HG02970 (cell line): ENCODE measurements at regions not wholly inside any gene's neighbourhood (a gene's known extent, or its start where the extent isn't known, plus 50 kb on each side); places are given as distances from the start of the nearest gene placed in this dataset.

Experiments used
- ATAC-seq: cut with Tn5 transposase; IDR thresholded peaks from one replicate; pipeline ENCODE4 v1.9.1; 2021; ENCODE audit warnings: mild to moderate bottlenecking, moderate library complexity, moderate number of reproducible peaks; ENCODE audit not compliant: unreplicated experiment, low FRiP score

DNA sequence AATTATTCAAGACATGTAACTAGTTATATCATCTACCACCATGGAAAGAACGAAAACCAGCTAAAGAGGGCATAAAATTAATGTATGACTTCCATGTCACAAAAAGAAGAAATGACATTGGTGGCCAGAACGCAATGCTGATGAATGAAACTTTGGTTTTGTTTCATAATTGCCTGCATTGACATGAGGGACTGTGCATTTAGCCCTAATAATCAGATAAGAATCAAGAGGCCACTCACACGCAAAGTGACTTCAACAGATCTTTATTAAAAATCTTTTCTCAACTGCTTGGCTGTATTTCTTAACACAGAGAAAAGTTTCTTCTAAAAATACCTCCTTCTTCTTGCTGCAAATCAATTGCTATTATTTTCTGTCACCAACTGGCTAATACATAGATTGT, 184.7 kb upstream of the RUNX1 start:
- no peak for ATAC-seq

DNA sequence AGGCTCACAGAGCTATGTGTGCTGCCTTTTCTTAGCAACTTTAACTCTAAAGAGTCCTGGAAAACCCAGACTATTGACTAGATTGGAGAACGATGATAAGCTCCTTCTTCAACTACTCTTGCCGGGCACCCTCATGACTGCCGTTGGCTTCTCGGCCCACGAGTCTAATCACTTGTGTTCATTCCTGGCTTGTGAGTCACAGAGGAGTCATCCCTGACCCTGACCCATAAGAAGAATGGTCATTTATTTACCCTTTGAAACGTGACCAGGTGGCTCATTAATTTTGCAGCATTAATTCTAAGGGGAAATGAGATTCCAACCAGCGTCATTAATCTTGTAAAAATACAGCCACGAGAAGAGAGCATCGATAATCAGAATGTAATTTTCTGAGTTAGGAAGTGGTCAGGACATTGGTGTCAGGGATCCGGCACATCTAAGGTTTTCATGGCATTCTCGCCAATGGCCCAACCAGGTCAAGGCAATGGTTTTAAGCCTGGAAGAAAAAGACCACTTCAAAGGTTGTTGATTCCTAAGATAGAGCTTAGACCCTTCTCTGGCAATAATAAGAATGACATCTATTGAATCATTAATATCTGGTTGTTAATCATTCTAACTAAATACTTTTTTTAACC, 183.6 kb upstream of the RUNX1 start:
- ATAC-seq: no peak

DNA sequence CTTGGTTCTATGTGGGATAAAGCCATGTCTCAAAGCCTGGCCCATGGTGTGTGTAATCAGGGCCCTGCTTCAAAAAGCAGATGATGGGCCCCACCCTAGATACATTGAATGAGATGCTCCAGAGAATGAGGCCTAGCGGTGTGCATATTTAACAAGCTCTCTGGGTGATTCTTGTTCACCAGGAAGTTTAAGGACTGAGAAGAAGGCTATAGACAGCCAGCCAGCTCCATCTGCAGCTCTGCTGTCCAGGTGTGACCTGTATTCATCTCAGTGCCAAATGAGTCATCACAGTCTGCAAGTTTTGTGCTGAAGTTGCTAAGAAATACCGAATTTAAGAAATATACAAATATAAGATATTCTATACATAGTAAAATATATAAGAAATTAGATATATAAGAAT, 182.0 kb upstream of the RUNX1 start:
- ATAC-seq: no peak

GRCh38 chr21:35229290-35229689, 180.2 kb upstream of the RUNX1 start:
- ATAC-seq: no peak

GRCh38 chr21:35227786-35228185, 178.7 kb upstream of the RUNX1 start:
- peak; percentile 18 for ATAC-seq

DNA sequence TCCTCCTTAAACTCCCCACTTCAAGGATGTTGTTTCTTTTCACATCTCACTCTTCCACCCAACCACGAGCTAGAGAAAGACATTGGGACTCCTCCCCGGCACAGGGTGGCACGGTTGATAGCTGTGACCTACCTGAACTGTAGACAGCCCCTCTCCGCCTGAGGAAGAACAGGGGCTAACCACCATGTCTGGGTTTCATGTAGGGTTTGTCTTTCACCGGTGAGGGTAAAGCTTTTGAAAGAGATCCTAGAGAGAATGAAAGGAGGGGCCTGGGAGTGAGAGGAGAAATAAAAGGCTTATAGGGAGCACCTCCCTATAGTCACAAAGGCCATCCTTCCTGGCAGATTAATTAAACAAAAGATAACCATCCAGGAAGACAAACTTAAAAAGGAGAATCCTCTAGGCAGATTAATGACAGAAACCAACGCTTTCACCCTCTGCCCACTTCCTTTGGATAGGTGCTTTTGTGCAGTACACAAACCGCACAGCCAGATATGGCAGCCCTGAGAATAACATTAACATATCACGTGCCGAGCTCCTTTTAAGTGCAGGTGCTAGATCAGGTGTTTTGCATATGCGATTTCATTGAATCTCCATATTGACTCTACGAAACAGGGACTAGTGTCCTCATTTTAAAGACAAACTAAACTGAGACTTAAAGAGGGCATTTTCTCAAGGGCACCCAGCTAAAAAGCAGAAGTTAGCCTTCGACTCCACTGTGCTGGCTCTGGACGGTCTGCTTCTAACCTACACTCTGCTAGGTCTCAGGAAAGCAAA, 178.1 kb upstream of the RUNX1 start:
- ATAC-seq: peak; percentile 73

GRCh38 chr21:35226328-35226727, 177.2 kb upstream of the RUNX1 start:
- ATAC-seq: no peak

DNA sequence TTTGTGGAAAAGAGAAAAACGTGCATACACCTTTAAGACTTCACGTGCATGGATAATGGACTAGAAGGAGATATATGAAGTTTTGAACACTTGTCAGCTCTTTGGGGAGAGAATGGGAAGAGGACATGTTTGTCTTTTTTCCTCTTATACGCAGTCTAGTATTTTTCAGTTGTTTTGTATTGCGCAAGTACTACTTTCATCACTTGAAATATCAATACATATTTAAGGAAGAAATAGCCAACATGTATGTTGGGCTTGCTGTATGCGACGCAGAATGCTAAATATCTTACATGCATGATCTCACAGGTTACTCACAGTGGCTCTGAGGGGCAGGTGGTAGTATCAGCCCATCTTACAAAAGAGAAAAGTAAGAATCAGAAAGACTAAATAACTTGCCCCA, 176.5 kb upstream of the RUNX1 start:
- no peak for ATAC-seq

GRCh38 chr21:35223480-35224156, 174.5 kb upstream of the RUNX1 start:
- no peak for ATAC-seq

DNA sequence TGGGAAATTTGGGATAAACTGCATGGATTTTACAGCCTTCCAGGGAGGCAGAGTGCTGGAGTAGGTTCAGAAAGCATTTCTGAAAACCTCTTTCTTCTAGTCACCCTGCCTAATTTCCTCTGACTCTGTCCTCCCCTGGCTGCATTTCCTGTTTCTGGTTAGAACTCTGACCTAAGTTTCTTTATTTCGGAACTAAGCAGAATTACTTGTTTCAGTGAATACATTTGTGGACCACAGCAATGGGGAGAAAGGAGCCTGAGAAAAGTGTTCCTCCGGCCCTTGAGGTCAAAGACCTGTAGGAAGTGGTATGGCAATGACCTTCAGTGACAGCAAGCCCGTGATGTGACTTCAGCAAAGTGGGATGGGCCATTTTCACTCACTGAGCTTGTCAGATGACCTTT, 173.4 kb upstream of the RUNX1 start:
- no peak for ATAC-seq

GRCh38 chr21:35222021-35222420, 172.9 kb upstream of the RUNX1 start:
- ATAC-seq: no peak

DNA sequence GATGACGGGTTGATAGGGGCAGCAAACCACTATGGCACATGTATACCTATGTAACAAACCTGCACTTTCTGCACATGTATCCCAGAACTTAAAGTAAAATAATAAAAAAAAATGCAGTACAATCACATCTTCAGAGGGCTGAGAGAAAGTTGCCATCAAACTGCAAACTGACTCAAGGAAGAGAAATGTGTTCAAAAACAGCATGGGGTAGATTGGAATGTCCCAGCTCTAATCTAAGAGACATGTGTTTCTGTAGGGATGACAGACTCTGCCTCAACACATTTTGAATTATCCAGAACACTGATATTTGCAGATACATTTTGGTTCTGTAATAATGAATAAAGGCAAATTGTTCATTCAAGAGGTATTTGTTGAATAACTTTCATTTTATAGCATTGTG, 171.2 kb upstream of the RUNX1 start:
- ATAC-seq: no peak

- ATAC-seq: no peak
Observed at GRCh38 chr21:35219719-35220118, 170.6 kb upstream of the RUNX1 start.

- ATAC-seq: no peak
Observed at GRCh38 chr21:35219291-35219690, 170.2 kb upstream of the RUNX1 start.

- ATAC-seq: no peak
Observed at GRCh38 chr21:35217504-35218060, 168.5 kb upstream of the RUNX1 start.

DNA sequence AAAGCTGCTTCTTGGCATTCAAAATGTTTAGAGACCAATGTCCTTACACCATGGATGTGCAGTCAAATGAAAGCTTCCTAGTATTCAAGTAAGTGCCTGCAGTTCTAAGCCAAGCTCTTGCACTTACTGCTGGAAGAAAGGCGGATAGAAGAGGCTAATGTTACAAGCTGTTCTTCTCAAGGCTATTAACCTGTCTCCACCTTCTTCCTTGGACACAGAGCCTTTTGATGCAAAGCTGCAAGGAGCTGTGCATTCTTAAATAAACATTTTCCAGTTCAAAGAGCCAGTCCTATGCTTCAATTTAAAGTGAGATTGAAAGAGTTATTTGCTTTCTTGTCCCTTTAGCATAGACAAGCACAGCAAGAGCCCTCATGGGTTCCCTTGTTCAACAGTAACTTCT, 167.9 kb upstream of the RUNX1 start:
- no peak for ATAC-seq

DNA sequence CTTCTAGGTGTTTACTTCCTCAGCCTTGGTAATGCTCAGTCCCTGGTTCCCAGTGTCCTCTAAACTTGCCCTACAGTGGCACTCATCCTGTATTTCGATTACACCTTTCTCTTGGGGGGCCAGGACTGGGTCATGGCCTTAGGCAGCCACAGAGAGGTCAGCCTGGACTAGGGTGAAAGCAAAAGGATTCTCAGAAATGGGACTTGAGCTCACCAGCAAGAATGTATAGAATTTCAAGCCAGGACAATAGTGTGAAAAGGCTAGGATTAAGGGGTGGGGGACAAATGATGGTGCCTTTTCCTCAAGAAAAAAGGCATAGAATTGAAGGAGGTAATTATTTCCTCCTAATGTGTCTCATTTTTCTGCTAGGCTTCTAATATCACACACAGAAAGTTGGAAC, 166.8 kb upstream of the RUNX1 start:
- no peak for ATAC-seq

DNA sequence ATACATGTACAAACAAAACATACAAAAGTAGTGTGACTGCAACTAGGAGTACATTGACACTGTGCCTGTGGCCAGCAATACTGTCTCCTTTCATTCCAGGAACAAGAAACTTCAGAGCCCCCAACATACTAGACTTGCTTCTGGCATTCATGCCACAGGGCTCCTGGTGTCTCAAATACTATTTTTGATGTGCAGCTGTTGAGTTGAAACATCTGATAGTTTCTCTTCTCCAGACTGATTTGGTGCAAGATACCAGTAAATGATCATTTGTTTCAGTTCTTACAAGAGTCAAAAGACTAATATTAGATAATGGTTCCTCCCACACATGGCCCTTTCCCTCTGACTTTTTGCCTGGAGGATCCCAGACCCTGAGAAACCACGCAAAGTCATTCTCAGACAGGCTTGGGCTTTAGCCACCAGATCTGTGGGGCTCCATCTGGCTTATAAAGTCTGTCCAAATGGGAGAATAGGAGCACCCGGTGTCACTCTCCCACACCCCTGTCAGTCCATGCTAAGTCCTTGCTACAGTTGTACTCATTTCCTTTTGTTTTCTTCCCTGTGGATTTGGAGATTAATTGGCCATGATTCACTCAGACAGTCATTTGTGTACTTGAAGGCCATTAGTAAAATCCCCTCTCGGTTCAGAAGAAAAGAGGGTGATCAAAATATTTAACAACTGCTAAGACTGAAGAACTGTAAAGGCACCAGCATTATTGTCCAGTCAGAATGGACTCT, 163.5 kb upstream of the RUNX1 start:
- ATAC-seq: no peak

DNA sequence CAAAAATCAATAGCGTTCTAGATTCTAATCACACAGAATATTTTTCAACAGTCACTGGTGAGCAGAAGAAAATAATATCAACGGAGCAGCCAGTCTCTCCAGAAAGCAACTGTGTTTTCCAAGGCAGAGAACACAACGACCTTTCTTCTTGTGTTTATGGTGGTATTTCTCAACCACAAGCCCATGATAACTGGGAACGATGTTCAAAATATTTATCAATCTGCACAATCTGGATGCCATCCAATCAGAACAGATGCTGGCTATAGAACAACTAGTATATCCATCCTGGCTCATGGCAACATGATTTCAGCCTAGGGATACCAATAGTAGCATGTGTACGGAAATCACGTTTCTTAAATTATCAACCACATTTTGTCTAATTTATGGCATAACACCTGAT, 162.7 kb upstream of the RUNX1 start:
- ATAC-seq: no peak

DNA sequence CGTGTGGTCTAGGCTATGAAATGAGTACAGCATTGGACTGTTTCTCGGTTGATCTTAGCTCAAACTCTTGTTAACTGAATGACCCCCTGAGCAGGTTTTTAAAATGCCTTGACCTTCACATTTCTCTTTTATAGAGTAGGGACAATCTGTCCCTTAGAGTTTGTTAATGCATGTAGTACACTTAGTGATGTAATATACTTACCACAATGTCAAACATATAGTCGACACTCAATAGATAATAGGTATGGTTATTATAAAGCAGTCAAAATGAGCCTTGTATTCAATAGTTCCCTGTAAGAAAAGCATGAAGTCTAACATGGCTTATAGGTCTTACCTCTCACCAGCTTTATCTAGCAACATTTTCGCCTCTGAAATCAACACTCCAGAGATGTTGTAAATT, 161.0 kb upstream of the RUNX1 start:
- no peak for ATAC-seq
